Esophagus squamous epithelium (tissue), 5 donors: ENCODE measurements at regions not wholly inside any gene's neighbourhood (a gene's known extent, or its start where the extent isn't known, plus 50 kb on each side); places are given as distances from the start of the nearest gene placed in this dataset.
"Not testable (repeated sequence)": the region's sequence is repeated elsewhere in the genome, so short reads cannot be mapped to it uniquely, and the experiment has no call there.

Source experiments
- DNase-seq: peaks from one replicate; lab custom pipeline; 2025; lab: John Stamatoyannopoulos, UW
- H3K27ac ChIP-seq, 4 donors: fragments of 200-600 bp; sonication (generic); one replicate each; pipeline ENCODE4 v1.5.1; 2016 to 2019; ENCODE audit warnings: mild to moderate bottlenecking in 1 of 4
- H3K27me3 ChIP-seq, 4 donors: fragments of 200-600 bp; sonication (generic); 1 replicate in 3 of 4; 2 replicates in 1 of 4; pipeline versions ENCODE4 v1.5.1 to v1.6.0; 2017 to 2021; ENCODE audit warnings: antibody characterized with exemption in 1 of 4
- H3K36me3 ChIP-seq, 3 donors: fragments of 200-600 bp; sonication (generic); one replicate each; pipeline ENCODE4 v1.5.1; 2016 to 2019
- H3K4me1 ChIP-seq, 3 donors: fragments of 200-600 bp; sonication (generic); one replicate each; pipeline ENCODE4 v1.5.1; 2017 to 2019
- H3K4me3 ChIP-seq, 4 donors: fragments of 200-600 bp; sonication (generic); 1 replicate in 3 of 4; 2 replicates in 1 of 4; pipeline ENCODE4 v1.5.1; 2016 to 2019; ENCODE audit warnings: mild to moderate bottlenecking in 2 of 4, moderate library complexity in 1 of 4
- H3K9me3 ChIP-seq, 3 donors: fragments of 200-600 bp; sonication (generic); one replicate each; pipeline ENCODE4 v1.5.1; 2016 to 2019
- CTCF ChIP-seq, 6 experiments: fragments of 450-650 bp in 4 of 6; fragments of 200-600 bp in 2 of 6; sonication (generic) in 2 of 6; IDR thresholded peaks; one replicate each; pipeline ENCODE4 v1.5.1; 2016 to 2019; ENCODE audit warnings: antibody characterized with exemption in 6 of 6, mild to moderate bottlenecking in 4 of 6, moderate library complexity in 4 of 6
- POLR2A ChIP-seq, 4 donors: fragments of 450-650 bp; IDR thresholded peaks; one replicate each; pipeline ENCODE4 v1.6.1; 2017; ENCODE audit warnings: antibody characterized with exemption in 4 of 4, mild to moderate bottlenecking in 4 of 4, moderate library complexity in 3 of 4
- WGBS, 2 donors: methylation state at CpG; one replicate each; pipeline ENCODE4 v1.1.5; 2018; 5-methylcytosine and 5-hydroxymethylcytosine counted together
- intact Hi-C: fragments of 100-400 bp; cut with DNase I; formaldehyde crosslinking; loops from one replicate; pipeline ENCODE4 v1.15.0; 2022
- donor health status: DM: yes; HTN: yes; CAD: no.

GRCh38 chr3:107001635-107002034, 375.6 kb upstream of the CCDC54 start:
- no peaks in the 10 kb centered on the region for H3K4me1 ChIP-seq
- no peak overlapping the region for H3K27ac ChIP-seq
- DNase-seq = no peak
- no peaks in the 10 kb centered on the region for H3K36me3 ChIP-seq
- no peaks in the 10 kb centered on the region for H3K27me3 ChIP-seq
- H3K4me3 ChIP-seq = no peak overlapping the region
- 40 to 45% methylated on average over 1 to 2 of the region's 2 CpGs for WGBS, 2 donors
- no peaks in the 10 kb centered on the region for H3K9me3 ChIP-seq
- no peak for TF ChIP-seq POLR2A (IDR thresholded peaks at IDR 0.05)
- no peak for TF ChIP-seq CTCF (IDR thresholded peaks at IDR 0.05)
- intact Hi-C loops = no loop called here

- intact Hi-C loops, H3K4me1 ChIP-seq, H3K27ac ChIP-seq, H3K4me3 ChIP-seq, DNase-seq, H3K27me3 ChIP-seq, H3K36me3 ChIP-seq, H3K9me3 ChIP-seq: not testable (repeated sequence)
- whole genome bisulfite sequencing, 2 donors = 51 to 55% methylated on average over 4 of the region's 4 CpGs
Observed at GRCh38 chr3:107005352-107005751, 371.9 kb upstream of the CCDC54 start.

- H3K4me3 ChIP-seq = no peak overlapping the region
- H3K36me3 ChIP-seq = no peaks in the 10 kb centered on the region
- H3K27ac ChIP-seq = no peak overlapping the region
- no peaks in the 10 kb centered on the region for H3K4me1 ChIP-seq
- DNase-seq = no peak
- TF ChIP-seq POLR2A (IDR thresholded peaks at IDR 0.05) = no peak
- TF ChIP-seq CTCF (IDR thresholded peaks at IDR 0.05) = no peak
- H3K9me3 ChIP-seq = no peaks in the 10 kb centered on the region
- 38 to 44% methylated on average over 1 of the region's 1 CpG for WGBS, 2 donors
- H3K27me3 ChIP-seq = no peaks in the 10 kb centered on the region
- intact Hi-C loops = no loop called here
Observed at GRCh38 chr3:107008213-107008612, 369.0 kb upstream of the CCDC54 start.

- H3K27ac ChIP-seq = no peak overlapping the region
- intact Hi-C loops = no loop called here
- TF ChIP-seq CTCF (IDR thresholded peaks at IDR 0.05) = no peak
- TF ChIP-seq POLR2A (IDR thresholded peaks at IDR 0.05) = no peak
- no peaks in the 10 kb centered on the region for H3K4me1 ChIP-seq
- 88 to 100% methylated on average over 1 of the region's 1 CpG for WGBS, 2 donors
- H3K9me3 ChIP-seq = no peaks in the 10 kb centered on the region
- no peak overlapping the region for H3K4me3 ChIP-seq
- H3K27me3 ChIP-seq = no peaks in the 10 kb centered on the region
- no peak for DNase-seq
- no peaks in the 10 kb centered on the region for H3K36me3 ChIP-seq
Observed at GRCh38 chr3:107013641-107014040, 363.6 kb upstream of the CCDC54 start.

GRCh38 chr3:107024551-107025026, 352.6 kb upstream of the CCDC54 start:
- Histone ChIP-seq H3K27me3 (no peaks in the 10 kb centered on the region), H3K36me3 (no peaks in the 10 kb centered on the region), H3K9me3 (no peaks in the 10 kb centered on the region), H3K27ac (no peak overlapping the region), H3K4me3 (no peak overlapping the region), H3K4me1 (no peaks in the 10 kb centered on the region)
- 21 to 30% methylated on average over 2 of the region's 2 CpGs for WGBS, 2 donors
- TF ChIP-seq CTCF (IDR thresholded peaks at IDR 0.05) (no peak), POLR2A (IDR thresholded peaks at IDR 0.05) (no peak)
- intact Hi-C loops = no loop called here
- DNase-seq = no peak

- H3K27ac ChIP-seq = no peak overlapping the region
- no peaks in the 10 kb centered on the region for H3K36me3 ChIP-seq
- no peak for DNase-seq
- intact Hi-C loops = no loop called here
- TF ChIP-seq CTCF (IDR thresholded peaks at IDR 0.05) = no peak
- no peak for TF ChIP-seq POLR2A (IDR thresholded peaks at IDR 0.05)
- no peaks in the 10 kb centered on the region for H3K27me3 ChIP-seq
- no peaks in the 10 kb centered on the region for H3K9me3 ChIP-seq
- no peak overlapping the region for H3K4me3 ChIP-seq
- no peaks in the 10 kb centered on the region for H3K4me1 ChIP-seq
- WGBS, 2 donors = 51 to 66% methylated on average over 3 of the region's 3 CpGs
Observed at GRCh38 chr3:107025961-107026360, 351.3 kb upstream of the CCDC54 start.
